ENCODE measurements at regions not wholly inside any gene's neighbourhood (a gene's known extent, or its start where the extent isn't known, plus 50 kb on each side); places are given as distances from the start of the nearest gene placed in this dataset.

DNA sequence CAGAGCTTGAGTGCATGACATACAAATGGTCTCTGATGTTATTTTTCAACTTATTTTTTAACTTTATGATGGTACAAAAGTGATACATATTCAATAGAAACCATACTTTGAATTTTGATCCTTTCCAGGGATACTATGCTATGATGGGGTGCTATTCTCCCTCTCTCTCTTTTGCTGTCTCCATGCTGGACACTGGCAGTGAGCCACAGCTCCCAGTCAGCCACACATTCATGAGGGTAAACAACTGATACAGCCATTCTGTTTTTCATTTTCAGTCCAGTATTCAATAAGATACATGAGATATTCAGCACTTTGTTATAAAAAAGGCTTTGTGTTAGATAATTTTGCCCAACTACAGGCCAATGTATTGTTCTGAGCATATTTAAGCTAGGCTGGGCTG, 859.3 kb upstream of the KLHL29 start:
- Histone ChIP-seq H3K79me1 (ENCODE audit: low read depth in 1 of 2, low read length in 2 of 2) (no peaks in the 10 kb centered on the region), H3K56ac (ENCODE audit: extremely low read depth, insufficient read depth, low read length) (no peak overlapping the region), H3K23ac (ENCODE audit: low read depth, low read length) (no peak overlapping the region), H2BK5ac (ENCODE audit: low read depth, low read length, poor library complexity, severe bottlenecking) (no peak overlapping the region), H3K27me3 (ENCODE audit: control insufficient read depth, insufficient read depth, low read length) (no peaks in the 10 kb centered on the region), H2BK15ac (ENCODE audit: low read depth, low read length) (no peak overlapping the region), H2AFZ (replicated peaks; ENCODE audit: low read length, poor library complexity) (no peak overlapping the region), H3K4me2 (ENCODE audit: low read depth, low read length) (no peak overlapping the region), H3K9ac (ENCODE audit: low read depth, low read length) (no peak overlapping the region), H3K27ac (ENCODE audit: insufficient read depth, low read length) (no peak overlapping the region), H4K5ac (ENCODE audit: low read depth, low read length) (no peak overlapping the region), H3K14ac (replicated peaks; ENCODE audit: low read depth, low read length) (no peak overlapping the region), H3K4me3 (ENCODE audit: insufficient read depth, low read depth, low read length) (no peak overlapping the region), H2AK5ac (ENCODE audit: low read depth, low read length) (no peak overlapping the region), H3K9me3 (ENCODE audit: control insufficient read depth, insufficient read depth, low read length) (peaks cover 3% of the 10 kb centered on the region), H2AK9ac (replicated peaks; ENCODE audit: low read depth, low read length, poor library complexity) (no peak overlapping the region), H4K20me1 (ENCODE audit: insufficient read depth, low read length) (no peaks in the 10 kb centered on the region), H4K91ac (ENCODE audit: insufficient read depth, low read depth, low read length) (no peak overlapping the region), H2BK120ac (ENCODE audit: low read depth, low read length) (no peak overlapping the region), H3K36me3 (ENCODE audit: control insufficient read depth, insufficient read depth, low read length) (no peaks in the 10 kb centered on the region), H2BK20ac (ENCODE audit: low read depth, low read length) (no peak overlapping the region), H3K4ac (ENCODE audit: low read depth, low read length) (no peak overlapping the region), H4K8ac (ENCODE audit: low read depth in 2 of 2, low read length in 2 of 2) (no peak overlapping the region), H3K9me1 (ENCODE audit: insufficient read depth, low read length) (no peaks in the 10 kb centered on the region), H3K18ac (ENCODE audit: low read depth, low read length) (no peak overlapping the region), H3K4me1 (ENCODE audit: control insufficient read depth, insufficient read depth, low read length) (no peaks in the 10 kb centered on the region)
- ChIA-PET CTCF (no interaction called here), POLR2A (ENCODE audit: unreplicated experiment) (no interaction called here)
- BruUV-seq (replicated peaks): no TSS peak
- in situ Hi-C loops (cut with MboI; ENCODE audit: low sequenced_read_pairs): no loop called here
- intact Hi-C loops (cut with micrococcal nuclease): no loop called here
- ATAC-seq (ENCODE audit: low read depth) (no peak), DNase-seq (no peak)
- dilution Hi-C loops (cut with HindIII; ENCODE audit: low sequenced_read_pairs, unreplicated experiment): no loop called here
- TF ChIP-seq, protein P1, sequence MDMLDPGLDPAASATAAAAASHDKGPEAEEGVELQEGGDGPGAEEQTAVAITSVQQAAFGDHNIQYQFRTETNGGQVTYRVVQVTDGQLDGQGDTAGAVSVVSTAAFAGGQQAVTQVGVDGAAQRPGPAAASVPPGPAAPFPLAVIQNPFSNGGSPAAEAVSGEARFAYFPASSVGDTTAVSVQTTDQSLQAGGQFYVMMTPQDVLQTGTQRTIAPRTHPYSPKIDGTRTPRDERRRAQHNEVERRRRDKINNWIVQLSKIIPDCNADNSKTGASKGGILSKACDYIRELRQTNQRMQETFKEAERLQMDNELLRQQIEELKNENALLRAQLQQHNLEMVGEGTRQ (IDR thresholded peaks at IDR 0.05; ENCODE audit: low read depth, low read length): no peak
- TF ChIP-seq, protein P2, sequence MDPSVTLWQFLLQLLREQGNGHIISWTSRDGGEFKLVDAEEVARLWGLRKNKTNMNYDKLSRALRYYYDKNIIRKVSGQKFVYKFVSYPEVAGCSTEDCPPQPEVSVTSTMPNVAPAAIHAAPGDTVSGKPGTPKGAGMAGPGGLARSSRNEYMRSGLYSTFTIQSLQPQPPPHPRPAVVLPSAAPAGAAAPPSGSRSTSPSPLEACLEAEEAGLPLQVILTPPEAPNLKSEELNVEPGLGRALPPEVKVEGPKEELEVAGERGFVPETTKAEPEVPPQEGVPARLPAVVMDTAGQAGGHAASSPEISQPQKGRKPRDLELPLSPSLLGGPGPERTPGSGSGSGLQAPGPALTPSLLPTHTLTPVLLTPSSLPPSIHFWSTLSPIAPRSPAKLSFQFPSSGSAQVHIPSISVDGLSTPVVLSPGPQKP (IDR thresholded peaks at IDR 0.05; ENCODE audit: borderline replicate concordance, low read depth, low read length): no peak
- no peak for TF ChIP-seq RFX5 (IDR thresholded peaks at IDR 0.05; ENCODE audit: low read depth, low read length)
- TF ChIP-seq RAD21 (IDR thresholded peaks at IDR 0.05; ENCODE audit: low read length): no peak
- TF ChIP-seq MAFK (IDR thresholded peaks at IDR 0.05; ENCODE audit: low read depth, low read length): no peak
- TF ChIP-seq NFE2L2 (IDR thresholded peaks at IDR 0.05; ENCODE audit: low read depth, low read length): no peak
- TF ChIP-seq SMC3 (IDR thresholded peaks at IDR 0.05; ENCODE audit: low read depth, low read length): no peak
- TF ChIP-seq MXI1 (IDR thresholded peaks at IDR 0.05; ENCODE audit: borderline replicate concordance, low read depth, low read length): no peak
- no peak for TF ChIP-seq CHD1 (IDR thresholded peaks at IDR 0.05; ENCODE audit: low read depth, low read length)
- no peak for TF ChIP-seq CEBPB (IDR thresholded peaks at IDR 0.05; ENCODE audit: low read depth, low read length)
- no peak for TF ChIP-seq POLR2A (IDR thresholded peaks at IDR 0.05; ENCODE audit: low read depth, low read length)
- no peak for TF ChIP-seq FOS (IDR thresholded peaks at IDR 0.05; ENCODE audit: low read depth, low read length)
- TF ChIP-seq RCOR1 (IDR thresholded peaks at IDR 0.05; ENCODE audit: insufficient replicate concordance, low read length): no peak
- TF ChIP-seq BHLHE40 (IDR thresholded peaks at IDR 0.05; ENCODE audit: low read depth, low read length): no peak
- TF ChIP-seq, protein P3, sequence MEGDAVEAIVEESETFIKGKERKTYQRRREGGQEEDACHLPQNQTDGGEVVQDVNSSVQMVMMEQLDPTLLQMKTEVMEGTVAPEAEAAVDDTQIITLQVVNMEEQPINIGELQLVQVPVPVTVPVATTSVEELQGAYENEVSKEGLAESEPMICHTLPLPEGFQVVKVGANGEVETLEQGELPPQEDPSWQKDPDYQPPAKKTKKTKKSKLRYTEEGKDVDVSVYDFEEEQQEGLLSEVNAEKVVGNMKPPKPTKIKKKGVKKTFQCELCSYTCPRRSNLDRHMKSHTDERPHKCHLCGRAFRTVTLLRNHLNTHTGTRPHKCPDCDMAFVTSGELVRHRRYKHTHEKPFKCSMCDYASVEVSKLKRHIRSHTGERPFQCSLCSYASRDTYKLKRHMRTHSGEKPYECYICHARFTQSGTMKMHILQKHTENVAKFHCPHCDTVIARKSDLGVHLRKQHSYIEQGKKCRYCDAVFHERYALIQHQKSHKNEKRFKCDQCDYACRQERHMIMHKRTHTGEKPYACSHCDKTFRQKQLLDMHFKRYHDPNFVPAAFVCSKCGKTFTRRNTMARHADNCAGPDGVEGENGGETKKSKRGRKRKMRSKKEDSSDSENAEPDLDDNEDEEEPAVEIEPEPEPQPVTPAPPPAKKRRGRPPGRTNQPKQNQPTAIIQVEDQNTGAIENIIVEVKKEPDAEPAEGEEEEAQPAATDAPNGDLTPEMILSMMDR (conservative IDR thresholded peaks at IDR 0.05; ENCODE audit: low read depth, low read length): no peak

All from IMR-90 (cell line).